HEK293 (cell line): ENCODE measurements at regions not wholly inside any gene's neighbourhood (a gene's known extent, or its start where the extent isn't known, plus 50 kb on each side); places are given as distances from the start of the nearest gene placed in this dataset.
A peak's percentile ranks its signal among the peaks of the same experiment; 100 is the strongest.

ENCODE experiments used
- CTCF ChIA-PET: fragments of 350-600 bp; formaldehyde crosslinking; extraction: SDS; loops from one replicate; lab custom pipeline; 2021; ENCODE audit warnings: antibody characterized with exemption; lab: Yijun Ruan, JAX
- POLR2A ChIA-PET: fragments of 300-600 bp; formaldehyde crosslinking; extraction: SDS; loops from one replicate; lab custom pipeline; 2020; ENCODE audit warnings: antibody characterized with exemption, inconsistent platforms; lab: Yijun Ruan, JAX
- H3K27ac ChIP-seq: fragments of 200-500 bp; sonication (Bioruptor generic); 2 replicates; pipeline ENCODE4 v1.5.1; 2014; ENCODE audit warnings: low read depth, low read length, control low read depth, inconsistent platforms; ENCODE audit errors: extremely low read depth
- H3K36me3 ChIP-seq, 2 experiments: fragments of 200-500 bp in 1 of 2; sonication (Bioruptor generic) in 1 of 2; 1 replicate in 1 of 2; 2 replicates in 1 of 2; pipeline ENCODE4 v1.5.1; 2014 to 2017; ENCODE audit warnings: inconsistent platforms in 2 of 2, low read length in 2 of 2; ENCODE audit not compliant: control insufficient read depth in 2 of 2, insufficient read depth in 1 of 2
- H3K4me1 ChIP-seq: fragments of 200-500 bp; sonication (Bioruptor generic); 2 replicates; pipeline ENCODE4 v1.5.1; 2014; ENCODE audit warnings: mild to moderate bottlenecking, low read length, inconsistent platforms; ENCODE audit not compliant: control insufficient read depth, insufficient read depth
- H3K4me3 ChIP-seq: 2 replicates; pipeline ENCODE4 v1.5.1; 2011; ENCODE audit warnings: low read depth, mild to moderate bottlenecking, control low read depth, low read length, moderate library complexity
- H3K9me3 ChIP-seq: fragments of 200-500 bp; sonication (Bioruptor generic); 2 replicates; pipeline ENCODE4 v1.5.1; 2014; ENCODE audit warnings: low read depth, low read length, inconsistent platforms; ENCODE audit not compliant: control insufficient read depth, insufficient read depth
- REPIN1 ChIP-seq: fragments of 450-650 bp; formaldehyde crosslinking; IDR thresholded peaks from 2 replicates; pipeline ENCODE4 v1.5.1; 2017; ENCODE audit warnings: missing biosample characterization, missing genetic modification characterization, low read depth
- SALL2 ChIP-seq: fragments of 450-650 bp; formaldehyde crosslinking; IDR thresholded peaks from 2 replicates; pipeline ENCODE4 v1.5.0; 2017; ENCODE audit warnings: missing biosample characterization, mild to moderate bottlenecking, missing genetic modification characterization, borderline replicate concordance
- SCRT2 ChIP-seq: fragments of 450-650 bp; formaldehyde crosslinking; IDR thresholded peaks from 2 replicates; pipeline ENCODE4 v1.5.1; 2016; ENCODE audit warnings: missing biosample characterization, missing genetic modification characterization
- SETDB1 ChIP-seq: IDR thresholded peaks from one replicate; pipeline ENCODE4 v1.6.1; 2017; ENCODE audit warnings: mild to moderate bottlenecking, low read length, moderate library complexity, mixed read lengths; ENCODE audit not compliant: insufficient read length
- SP7 ChIP-seq: fragments of 450-650 bp; formaldehyde crosslinking; IDR thresholded peaks from 2 replicates; pipeline ENCODE4 v1.5.1; 2016; ENCODE audit warnings: missing biosample characterization, missing genetic modification characterization
- ZNF10 ChIP-seq: fragments of 450-650 bp; formaldehyde crosslinking; IDR thresholded peaks from 2 replicates; pipeline ENCODE4 v1.5.1; 2017; ENCODE audit warnings: missing biosample characterization, missing genetic modification characterization
- ZNF114 ChIP-seq: fragments of 450-650 bp; formaldehyde crosslinking; IDR thresholded peaks from 2 replicates; pipeline ENCODE4 v1.5.0; 2017; ENCODE audit warnings: missing biosample characterization, missing genetic modification characterization
- ZNF121 ChIP-seq: fragments of 450-650 bp; formaldehyde crosslinking; IDR thresholded peaks from 2 replicates; pipeline ENCODE4 v1.5.1; 2016; ENCODE audit warnings: missing biosample characterization, missing genetic modification characterization
- ZNF24 ChIP-seq: fragments of 450-650 bp; formaldehyde crosslinking; IDR thresholded peaks from 2 replicates; pipeline ENCODE4 v1.5.1; 2016; ENCODE audit warnings: missing biosample characterization, missing genetic modification characterization
- ZNF266 ChIP-seq: fragments of 450-650 bp; formaldehyde crosslinking; IDR thresholded peaks from 2 replicates; pipeline ENCODE4 v1.5.1; 2016; ENCODE audit warnings: missing biosample characterization, missing genetic modification characterization, low read depth
- ZNF354C ChIP-seq: fragments of 450-650 bp; formaldehyde crosslinking; IDR thresholded peaks from 2 replicates; pipeline ENCODE4 v1.5.1; 2016; ENCODE audit warnings: missing biosample characterization, missing genetic modification characterization, low read depth, borderline replicate concordance
- ZNF433 ChIP-seq: fragments of 450-650 bp; formaldehyde crosslinking; IDR thresholded peaks from 2 replicates; pipeline ENCODE4 v1.5.1; 2016; ENCODE audit warnings: missing biosample characterization, missing genetic modification characterization, low read depth
- ZNF473 ChIP-seq: fragments of 450-650 bp; formaldehyde crosslinking; IDR thresholded peaks from 2 replicates; pipeline ENCODE4 v1.5.1; 2017; ENCODE audit warnings: missing biosample characterization, missing genetic modification characterization
- ZNF585B ChIP-seq: fragments of 450-650 bp; formaldehyde crosslinking; IDR thresholded peaks from 2 replicates; pipeline ENCODE4 v1.5.1; 2016; ENCODE audit warnings: missing biosample characterization, missing genetic modification characterization
- ZNF626 ChIP-seq: fragments of 450-650 bp; sonication (Bioruptor Pico); formaldehyde crosslinking; IDR thresholded peaks from 2 replicates; pipeline ENCODE4 v1.5.1; 2018; ENCODE audit warnings: missing biosample characterization, missing genetic modification characterization, inconsistent platforms
- ZNF747 ChIP-seq: fragments of 450-650 bp; formaldehyde crosslinking; IDR thresholded peaks from 2 replicates; pipeline ENCODE4 v1.5.1; 2016; ENCODE audit warnings: missing biosample characterization, missing genetic modification characterization
- ZXDB ChIP-seq: fragments of 450-650 bp; formaldehyde crosslinking; IDR thresholded peaks from 2 replicates; pipeline ENCODE4 v1.5.1; 2016; ENCODE audit warnings: missing biosample characterization, missing genetic modification characterization
- TF ChIP-seq, protein P1 (sequence below): fragments of 450-650 bp; formaldehyde crosslinking; IDR thresholded peaks from 2 replicates; pipeline ENCODE4 v1.5.1; 2016; ENCODE audit warnings: missing biosample characterization, missing genetic modification characterization
- TF ChIP-seq, protein P2 (sequence below): fragments of 450-650 bp; formaldehyde crosslinking; IDR thresholded peaks from 2 replicates; pipeline ENCODE4 v1.5.1; 2016; ENCODE audit warnings: missing biosample characterization, missing genetic modification characterization
- TF ChIP-seq, protein P3 (sequence below): fragments of 450-650 bp; IDR thresholded peaks from 2 replicates; pipeline ENCODE4 v1.5.1; 2018; ENCODE audit warnings: missing biosample characterization, missing genetic modification characterization

DNA sequence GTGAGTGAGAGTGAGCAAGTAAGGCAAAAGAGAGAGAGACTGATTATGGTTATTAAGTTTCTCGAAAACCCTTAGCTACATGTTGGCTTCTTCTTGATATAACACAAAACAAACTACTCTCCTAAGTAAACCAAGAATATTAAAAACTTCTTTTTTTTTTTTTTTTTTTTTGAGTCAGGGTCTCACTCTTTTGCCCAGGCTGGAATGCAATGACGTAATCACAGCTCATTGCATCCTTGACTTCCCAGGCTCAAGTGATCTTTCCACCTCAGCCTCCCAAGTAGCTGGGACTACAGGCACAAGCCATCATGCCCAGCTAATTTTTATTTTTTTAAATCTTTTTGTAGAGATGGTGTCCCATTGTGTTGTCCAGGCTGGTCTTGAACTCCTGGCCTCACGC is 102.2 kb upstream of the IL6 start:
- no peaks in the 10 kb centered on the region for H3K36me3 ChIP-seq
- TF ChIP-seq SCRT2 (tag by site-specific recombination) (no peak), ZNF121 (no peak), ZNF626 (tag by site-specific recombination) (no peak), ZNF585B (no peak), ZXDB (tag by site-specific recombination) (no peak), ZNF747 (tag by site-specific recombination) (no peak), ZNF24 (tag by site-specific recombination) (no peak), ZNF473 (no peak), ZNF354C (tag by site-specific recombination) (no peak), SP7 (tag by site-specific recombination) (no peak), ZNF266 (tag by site-specific recombination) (no peak), SALL2 (tag by site-specific recombination) (no peak)
- TF ChIP-seq, protein P1, sequence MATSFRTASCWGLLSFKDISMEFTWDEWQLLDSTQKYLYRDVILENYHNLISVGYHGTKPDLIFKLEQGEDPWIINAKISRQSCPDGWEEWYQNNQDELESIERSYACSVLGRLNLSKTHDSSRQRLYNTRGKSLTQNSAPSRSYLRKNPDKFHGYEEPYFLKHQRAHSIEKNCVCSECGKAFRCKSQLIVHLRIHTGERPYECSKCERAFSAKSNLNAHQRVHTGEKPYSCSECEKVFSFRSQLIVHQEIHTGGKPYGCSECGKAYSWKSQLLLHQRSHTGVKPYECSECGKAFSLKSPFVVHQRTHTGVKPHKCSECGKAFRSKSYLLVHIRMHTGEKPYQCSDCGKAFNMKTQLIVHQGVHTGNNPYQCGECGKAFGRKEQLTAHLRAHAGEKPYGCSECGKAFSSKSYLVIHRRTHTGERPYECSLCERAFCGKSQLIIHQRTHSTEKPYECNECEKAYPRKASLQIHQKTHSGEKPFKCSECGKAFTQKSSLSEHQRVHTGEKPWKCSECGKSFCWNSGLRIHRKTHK (tag by site-specific recombination) = no peak
- TF ChIP-seq, all 188 proteins: peak for 0
- Histone ChIP-seq H3K9me3 (no peaks in the 10 kb centered on the region), H3K4me3 (no peak overlapping the region), H3K4me1 (no peaks in the 10 kb centered on the region), H3K27ac (no peak overlapping the region)
- ChIA-PET POLR2A (no interaction called here), CTCF (interaction anchor here (0.6 to 0.7 kb wide), 2 partner anchors 22 to 1387 kb away, joined by 3 read pairs; no protein-coding TSS in a partner anchor)

DNA sequence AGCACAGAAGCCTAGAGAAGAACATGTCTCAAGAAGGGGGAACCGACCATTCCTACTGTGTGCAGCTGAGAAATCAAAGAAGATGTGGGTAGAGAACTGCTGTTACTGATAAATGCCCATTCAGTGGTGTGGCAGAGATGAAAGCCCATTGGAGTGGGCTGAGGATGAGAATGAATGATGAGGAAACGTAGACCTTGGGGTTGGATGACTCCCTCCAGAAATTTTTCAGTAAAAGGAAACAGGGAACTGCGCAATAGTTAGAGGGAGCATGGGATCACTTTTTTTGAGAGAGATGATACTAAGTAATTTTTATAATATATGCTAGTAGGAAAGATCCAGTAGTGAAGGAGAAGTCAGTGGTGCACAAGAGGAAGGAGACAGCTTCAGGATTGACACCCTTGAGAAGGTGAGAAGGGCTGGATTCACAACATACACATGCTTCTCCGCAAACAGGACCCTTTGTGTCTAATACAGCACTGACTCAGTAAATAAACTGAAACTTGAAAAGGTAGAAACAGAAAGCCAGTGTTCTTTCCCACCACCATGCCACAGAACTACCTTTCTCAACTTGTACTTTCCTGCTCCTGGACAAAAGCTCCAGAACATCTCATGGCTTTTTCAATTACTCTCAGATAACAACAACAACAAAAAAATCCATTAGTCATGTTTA is 104.7 kb upstream of the IL6 start:
- no peaks in the 10 kb centered on the region for H3K9me3 ChIP-seq
- H3K36me3 ChIP-seq = no peaks in the 10 kb centered on the region
- TF ChIP-seq, protein P2, sequence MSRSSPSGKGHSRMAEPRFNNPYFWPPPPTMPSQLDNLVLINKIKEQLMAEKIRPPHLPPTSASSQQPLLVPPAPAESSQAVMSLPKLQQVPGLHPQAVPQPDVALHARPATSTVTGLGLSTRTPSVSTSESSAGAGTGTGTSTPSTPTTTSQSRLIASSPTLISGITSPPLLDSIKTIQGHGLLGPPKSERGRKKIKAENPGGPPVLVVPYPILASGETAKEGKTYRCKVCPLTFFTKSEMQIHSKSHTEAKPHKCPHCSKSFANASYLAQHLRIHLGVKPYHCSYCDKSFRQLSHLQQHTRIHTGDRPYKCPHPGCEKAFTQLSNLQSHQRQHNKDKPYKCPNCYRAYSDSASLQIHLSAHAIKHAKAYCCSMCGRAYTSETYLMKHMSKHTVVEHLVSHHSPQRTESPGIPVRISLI (tag by site-specific recombination) = no peak
- TF ChIP-seq ZNF433 (tag by site-specific recombination) = no peak
- no peaks in the 10 kb centered on the region for H3K4me1 ChIP-seq
- no peak overlapping the region for H3K27ac ChIP-seq
- ChIA-PET CTCF (no interaction called here), POLR2A (no interaction called here)
- H3K4me3 ChIP-seq = no peak overlapping the region

DNA sequence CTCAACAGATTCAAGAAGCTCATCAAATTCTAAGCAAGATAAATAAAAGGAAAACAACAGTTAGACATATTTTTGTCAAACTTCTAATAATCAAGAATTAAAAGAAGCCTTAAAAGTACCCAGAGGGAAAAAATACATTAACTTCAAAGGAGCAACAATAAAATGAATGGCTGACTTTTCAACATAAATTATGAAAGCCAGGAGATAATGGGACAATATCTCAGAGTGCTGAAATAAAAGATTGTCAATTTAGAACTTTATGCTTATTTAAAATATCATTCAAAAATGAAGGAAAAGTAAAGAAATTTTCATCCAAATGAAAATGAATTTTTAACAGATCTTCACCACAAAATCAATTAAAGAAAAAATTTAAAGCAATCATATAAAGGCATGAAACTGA is 108.5 kb upstream of the IL6 start:
- H3K9me3 ChIP-seq = no peaks in the 10 kb centered on the region
- no peak overlapping the region for H3K27ac ChIP-seq
- CTCF ChIA-PET = interaction anchor here (0.6 kb wide), 1 partner anchor 435 kb away, joined by 3 read pairs; no protein-coding TSS in a partner anchor
- H3K36me3 ChIP-seq = no peaks in the 10 kb centered on the region
- TF ChIP-seq REPIN1 (no peak), ZNF114 (tag by site-specific recombination) (no peak), SETDB1 (peak; percentile 27), ZNF10 (tag by site-specific recombination) (no peak)
- TF ChIP-seq, protein P3, sequence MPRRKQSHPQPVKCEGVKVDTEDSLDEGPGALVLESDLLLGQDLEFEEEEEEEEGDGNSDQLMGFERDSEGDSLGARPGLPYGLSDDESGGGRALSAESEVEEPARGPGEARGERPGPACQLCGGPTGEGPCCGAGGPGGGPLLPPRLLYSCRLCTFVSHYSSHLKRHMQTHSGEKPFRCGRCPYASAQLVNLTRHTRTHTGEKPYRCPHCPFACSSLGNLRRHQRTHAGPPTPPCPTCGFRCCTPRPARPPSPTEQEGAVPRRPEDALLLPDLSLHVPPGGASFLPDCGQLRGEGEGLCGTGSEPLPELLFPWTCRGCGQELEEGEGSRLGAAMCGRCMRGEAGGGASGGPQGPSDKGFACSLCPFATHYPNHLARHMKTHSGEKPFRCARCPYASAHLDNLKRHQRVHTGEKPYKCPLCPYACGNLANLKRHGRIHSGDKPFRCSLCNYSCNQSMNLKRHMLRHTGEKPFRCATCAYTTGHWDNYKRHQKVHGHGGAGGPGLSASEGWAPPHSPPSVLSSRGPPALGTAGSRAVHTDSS (tag by site-specific recombination) = no peak
- no peak overlapping the region for H3K4me3 ChIP-seq
- no peaks in the 10 kb centered on the region for H3K4me1 ChIP-seq
- POLR2A ChIA-PET = no interaction called here
